ENCODE measurements at regions not wholly inside any gene's neighbourhood (a gene's known extent, or its start where the extent isn't known, plus 50 kb on each side); places are given as distances from the start of the nearest gene placed in this dataset.

DNA sequence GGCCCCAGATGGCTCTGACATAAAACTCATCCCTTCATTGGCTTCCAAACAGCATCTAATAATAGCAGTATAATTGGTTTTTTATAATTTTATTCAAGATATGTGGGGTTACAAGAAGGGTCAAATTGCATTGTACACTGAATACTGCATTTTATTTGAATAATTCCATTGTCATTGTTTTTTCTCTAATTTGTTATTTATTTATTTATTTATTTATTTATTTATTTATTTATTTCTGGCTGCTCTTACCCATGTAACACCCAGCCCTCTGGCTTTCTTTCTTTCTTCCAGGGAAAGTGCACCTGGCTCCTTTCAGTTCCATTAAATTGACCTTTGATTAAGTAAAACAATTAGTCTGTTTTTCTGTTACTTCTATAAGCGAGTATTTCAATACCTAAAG is 210.1 kb downstream of the CDH9 start:
- intact Hi-C loops (cut with DNase I): no loop called here
- no peak for ATAC-seq
- no peak for DNase-seq

DNA sequence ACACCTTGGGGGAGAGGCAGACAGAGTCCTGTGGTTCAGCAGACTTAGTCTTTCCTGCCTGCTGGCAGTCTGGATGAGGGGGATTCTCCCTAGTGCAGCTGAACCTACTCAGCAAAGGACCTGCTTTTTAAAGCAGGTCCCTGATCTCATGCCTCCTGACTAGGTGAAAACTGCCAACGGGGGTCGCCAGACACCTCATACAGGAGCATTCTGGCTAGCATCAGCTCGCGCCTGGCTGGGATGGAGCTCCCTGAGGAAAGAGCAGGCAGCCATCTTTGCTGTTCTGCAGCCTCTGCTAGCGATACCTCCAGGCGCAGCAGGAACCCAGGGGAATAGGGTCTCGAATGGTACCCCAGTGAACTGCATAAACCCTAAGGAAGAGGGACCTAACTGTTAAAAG is 225.2 kb downstream of the CDH9 start:
- no peak for ATAC-seq
- DNase-seq: no peak
- intact Hi-C loops (cut with DNase I): no loop called here

DNA sequence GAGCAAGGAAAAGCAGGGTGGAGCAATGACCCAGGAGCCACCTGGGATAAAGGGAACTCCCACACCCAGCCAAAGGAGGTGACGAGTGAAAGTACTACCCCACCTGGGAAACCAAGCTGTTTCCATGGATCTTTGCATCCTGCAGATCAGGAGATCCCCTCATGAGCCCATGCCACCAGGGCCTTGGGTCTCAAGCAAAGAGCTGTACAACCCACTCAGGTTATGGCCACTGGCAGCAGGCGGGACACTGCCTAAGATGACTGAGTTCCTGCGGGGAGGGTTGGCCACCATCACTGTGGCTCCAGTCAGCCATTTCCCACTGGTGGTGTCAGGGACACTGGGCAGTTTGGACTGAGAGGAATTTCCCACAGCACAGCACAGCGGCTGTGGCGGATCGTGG is 225.7 kb downstream of the CDH9 start:
- DNase-seq: no peak
- intact Hi-C loops (cut with DNase I): no loop called here
- no peak for ATAC-seq

DNA sequence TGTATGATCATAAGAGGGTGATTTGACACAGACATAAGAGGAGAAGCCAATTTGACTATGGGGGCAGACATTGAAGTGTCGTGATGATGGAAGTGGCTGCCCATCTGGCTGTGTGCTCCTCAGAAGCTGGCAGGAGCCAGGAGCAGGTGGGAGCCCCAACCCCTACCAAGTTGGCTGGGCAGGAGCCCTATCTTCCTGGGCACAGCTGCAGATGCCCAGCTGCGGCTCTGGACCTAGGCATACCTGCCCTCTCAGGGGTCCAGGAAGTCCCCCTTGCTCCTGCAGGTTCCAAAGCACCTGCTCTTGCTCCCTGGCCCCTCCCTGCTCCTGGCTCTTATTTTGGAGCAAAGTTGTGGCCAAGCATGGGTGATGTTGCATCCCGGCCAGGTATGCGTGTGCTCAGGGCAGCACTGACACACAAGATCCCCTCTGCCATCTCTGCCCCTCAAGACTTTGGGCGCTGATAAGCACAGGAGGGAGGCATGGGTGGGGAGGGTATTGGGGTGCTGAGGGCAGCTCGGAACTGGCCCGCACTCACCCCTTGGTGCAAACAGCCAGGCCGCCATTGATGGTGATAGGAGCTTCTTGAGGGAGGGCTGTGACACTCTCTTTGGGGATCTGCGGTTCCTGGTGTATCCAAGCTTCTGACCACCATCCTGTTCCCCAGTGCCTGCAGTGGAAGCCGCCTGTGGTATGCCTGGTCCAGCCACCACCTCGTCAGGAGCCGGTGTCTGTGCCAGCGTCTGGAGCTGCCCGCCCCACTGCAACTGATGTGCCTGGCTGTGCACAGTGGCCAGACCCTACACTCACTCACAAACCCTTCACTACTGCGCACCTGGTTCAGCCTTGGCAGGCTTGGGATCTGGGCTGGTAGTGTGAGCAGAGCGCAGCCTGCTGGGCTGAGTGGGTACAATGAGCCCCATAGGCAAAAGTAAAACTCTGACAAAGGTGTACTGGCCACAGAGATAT is 230.9 kb downstream of the CDH9 start:
- ATAC-seq (no peak), DNase-seq (no peak)
- intact Hi-C loops (cut with DNase I): no loop called here

DNA sequence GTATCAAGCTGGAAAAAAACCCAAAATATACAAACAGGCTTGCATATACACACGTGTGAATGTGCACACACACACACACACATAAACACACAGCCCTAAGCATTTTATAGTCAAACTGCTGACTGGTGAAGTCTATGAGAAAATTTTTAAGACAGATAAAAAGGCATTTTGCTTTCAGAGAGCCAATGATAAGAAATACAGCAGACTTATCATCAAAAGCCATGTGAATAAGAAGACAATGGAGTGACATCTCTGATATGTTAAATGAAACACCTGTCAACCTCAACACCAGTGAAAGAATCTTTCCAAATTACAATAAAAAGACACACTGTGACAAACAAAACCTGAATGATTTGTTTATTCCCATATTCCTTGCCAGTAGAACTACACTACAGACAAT is 233.3 kb downstream of the CDH9 start:
- intact Hi-C loops (cut with DNase I): no loop called here
- DNase-seq (no peak), ATAC-seq (no peak)

DNA sequence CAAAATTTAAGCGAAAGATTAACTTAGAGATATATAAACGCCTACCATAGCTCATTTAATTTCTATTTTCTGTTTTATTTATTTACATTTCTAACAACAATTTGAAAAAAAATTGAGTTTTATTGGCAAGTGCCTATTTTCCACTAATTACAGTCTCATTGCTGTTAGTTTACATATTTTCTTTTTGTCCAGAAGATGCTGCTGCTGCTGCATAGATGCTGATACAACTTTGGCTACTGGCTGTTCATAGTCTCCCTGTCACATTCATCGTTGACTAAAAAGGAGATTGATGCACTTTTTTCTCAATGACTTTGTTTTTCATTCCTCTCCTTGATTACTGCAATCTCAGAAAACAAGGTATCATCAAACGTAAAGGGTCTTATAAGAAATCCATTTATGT is 235.4 kb downstream of the CDH9 start:
- ATAC-seq: no peak
- intact Hi-C loops (cut with DNase I): no loop called here

DNA sequence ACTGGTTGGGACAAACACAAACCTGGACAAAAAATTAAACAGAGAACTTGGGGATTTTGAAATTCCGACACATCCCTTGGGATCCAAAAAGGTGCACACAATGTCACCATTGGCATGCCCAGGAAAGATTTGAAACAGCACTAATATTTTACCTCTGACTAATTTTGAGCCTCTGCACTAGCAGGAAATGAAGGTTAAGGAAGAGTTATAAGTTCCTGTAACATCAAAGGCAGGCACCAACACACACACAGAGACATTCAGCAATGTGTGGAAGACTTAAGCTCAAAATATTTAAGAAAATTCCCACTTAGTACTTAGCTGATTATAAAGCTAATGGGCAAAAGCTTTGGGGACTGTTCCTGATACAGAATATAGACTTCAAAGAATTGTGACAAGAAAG is 247.0 kb downstream of the CDH9 start:
- intact Hi-C loops (cut with DNase I): no loop called here
- no peak for DNase-seq
- ATAC-seq: no peak

More for the DNA sequence above, 235.4 kb downstream of the CDH9 start:
- DNase-seq: no peak

DNA sequence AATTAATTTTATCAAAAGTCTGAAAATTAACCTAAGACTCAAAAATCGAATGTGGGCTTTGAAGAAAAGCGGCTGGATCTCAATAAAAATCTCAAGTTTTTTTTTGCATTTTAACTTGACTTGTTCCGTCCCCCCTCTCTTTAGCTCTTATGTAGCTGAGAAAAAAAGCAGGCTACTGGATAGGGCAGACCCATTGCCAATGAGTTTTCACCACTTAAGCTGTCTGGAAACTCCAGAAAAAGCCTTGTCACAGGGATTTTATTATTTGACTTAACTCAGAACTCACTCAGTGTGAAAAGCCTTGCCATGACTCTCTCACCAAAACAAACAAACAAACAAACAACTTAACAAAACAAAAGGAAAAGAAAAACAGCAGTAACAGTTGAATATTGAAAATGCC is 247.4 kb downstream of the CDH9 start:
- intact Hi-C loops (cut with DNase I): no loop called here
- no peak for DNase-seq
- no peak for ATAC-seq

DNA sequence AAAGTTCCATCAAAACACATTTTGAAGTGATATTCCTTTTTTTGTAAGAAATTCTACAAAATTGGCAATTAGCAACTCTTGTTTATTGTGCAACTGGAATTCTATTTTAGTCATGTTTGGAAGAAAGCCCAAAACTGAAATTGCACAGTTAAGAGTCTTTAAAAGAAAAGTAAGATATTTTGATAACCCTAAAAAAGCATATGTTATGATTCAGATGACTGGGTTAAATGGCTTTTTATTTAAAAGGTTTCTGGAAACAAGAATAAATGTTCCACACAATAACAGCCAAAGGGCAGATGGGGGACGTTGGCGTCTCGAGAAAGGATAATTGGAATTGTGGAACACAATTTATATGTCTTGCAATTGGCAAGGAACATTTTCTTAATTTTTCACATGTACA is 275.2 kb downstream of the CDH9 start:
- DNase-seq: no peak
- ATAC-seq: no peak
- intact Hi-C loops (cut with DNase I): no loop called here

DNA sequence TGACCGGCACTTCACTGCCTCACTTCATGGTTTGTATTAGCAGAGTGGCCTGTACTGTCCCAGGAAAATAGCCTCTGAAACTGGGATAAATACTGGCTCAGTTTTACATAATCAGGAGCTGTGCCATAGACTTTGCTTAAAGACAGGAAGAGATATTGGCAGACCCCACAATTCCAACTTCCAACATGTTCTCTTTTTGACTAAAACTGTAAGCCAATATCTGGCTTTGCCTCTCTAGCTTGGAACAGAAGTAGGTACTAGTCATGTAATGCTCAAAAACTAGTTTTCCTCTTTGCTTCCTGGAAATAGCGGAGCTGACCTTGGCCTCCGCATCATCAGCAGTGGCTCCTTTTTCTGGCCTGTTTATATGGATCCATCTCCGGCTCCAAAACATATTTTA is 276.9 kb downstream of the CDH9 start:
- no peak for DNase-seq
- ATAC-seq: no peak
- intact Hi-C loops (cut with DNase I): no loop called here

DNA sequence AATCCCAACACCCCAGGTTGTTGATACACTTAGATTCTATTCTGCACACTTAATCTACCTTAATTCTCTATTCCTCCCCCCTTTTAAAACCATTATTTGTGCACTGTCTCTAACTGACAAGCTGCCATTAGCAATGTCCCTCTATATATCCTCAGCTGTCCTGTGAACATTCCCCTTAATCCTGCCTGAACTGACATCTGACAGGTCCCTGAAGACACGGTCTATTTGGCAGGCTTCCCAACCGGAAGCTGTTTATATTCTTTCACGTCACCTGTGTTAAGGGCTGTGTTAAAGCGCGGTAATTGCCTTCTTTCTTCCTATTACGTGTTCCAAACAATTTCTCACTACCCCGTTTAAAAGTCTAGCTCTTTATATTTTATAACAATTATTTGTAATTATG is 277.3 kb downstream of the CDH9 start:
- no peak for ATAC-seq
- intact Hi-C loops (cut with DNase I): no loop called here
- DNase-seq: no peak

DNA sequence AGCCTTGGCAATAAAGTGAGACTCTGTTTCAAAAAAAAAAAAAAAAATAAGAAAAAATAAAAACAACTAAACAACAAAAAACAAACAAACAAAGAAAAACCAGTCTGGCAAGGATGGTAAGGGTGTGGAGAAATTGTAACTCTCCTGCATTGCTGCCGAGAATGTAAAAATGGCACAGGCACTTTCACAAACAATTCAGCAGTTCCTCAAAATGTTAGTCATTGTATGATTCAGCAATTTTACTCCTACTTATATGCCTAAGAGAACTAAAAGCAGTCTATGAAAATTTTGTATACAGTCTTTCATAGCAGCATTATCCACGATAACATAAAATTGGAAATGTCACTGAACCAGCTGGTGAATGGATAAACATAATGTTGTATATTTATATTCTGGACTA is 280.4 kb downstream of the CDH9 start:
- no peak for ATAC-seq
- no peak for DNase-seq
- intact Hi-C loops (cut with DNase I): no loop called here

DNA sequence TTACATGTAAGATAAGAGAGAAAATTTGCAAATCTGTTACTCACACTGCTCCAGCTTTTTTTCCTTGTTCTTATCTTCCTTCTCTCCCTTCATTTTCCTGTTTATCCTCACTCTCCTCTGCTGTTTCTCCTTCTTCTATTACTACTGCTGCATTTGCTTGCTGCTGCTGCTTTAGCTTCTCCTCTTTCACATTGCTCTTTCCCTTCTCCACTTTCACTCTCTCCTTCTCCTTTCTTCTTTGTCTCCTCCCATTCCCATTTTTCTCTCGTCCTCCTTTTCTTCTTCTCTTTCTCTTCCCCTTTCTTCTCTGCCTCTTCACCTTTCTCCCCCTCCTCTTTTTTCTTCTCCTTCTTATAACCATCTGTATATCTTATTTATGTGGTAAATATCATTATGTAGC is 288.6 kb downstream of the CDH9 start:
- no peak for ATAC-seq
- DNase-seq: no peak
- intact Hi-C loops (cut with DNase I): no loop called here

DNA sequence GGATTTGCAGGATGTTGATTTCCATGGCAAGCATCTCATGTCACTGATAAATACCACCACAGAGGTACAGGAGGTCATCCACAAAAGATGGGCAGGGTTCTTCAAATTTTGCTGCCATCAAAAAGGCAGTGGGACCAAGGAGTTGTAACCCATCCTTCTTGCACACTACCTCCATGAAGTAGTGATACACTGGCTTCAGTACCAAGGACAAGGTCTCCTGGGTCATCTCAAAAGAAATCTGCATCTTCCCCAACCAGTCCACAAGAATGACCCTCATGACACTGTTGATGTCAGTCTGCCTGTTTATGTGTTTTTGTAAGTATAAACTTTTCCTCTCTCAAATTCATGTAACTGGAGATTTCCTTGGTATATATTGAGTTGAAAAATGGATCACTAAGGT is 298.2 kb downstream of the CDH9 start:
- no peak for DNase-seq
- ATAC-seq: no peak
- intact Hi-C loops (cut with DNase I): no loop called here

DNA sequence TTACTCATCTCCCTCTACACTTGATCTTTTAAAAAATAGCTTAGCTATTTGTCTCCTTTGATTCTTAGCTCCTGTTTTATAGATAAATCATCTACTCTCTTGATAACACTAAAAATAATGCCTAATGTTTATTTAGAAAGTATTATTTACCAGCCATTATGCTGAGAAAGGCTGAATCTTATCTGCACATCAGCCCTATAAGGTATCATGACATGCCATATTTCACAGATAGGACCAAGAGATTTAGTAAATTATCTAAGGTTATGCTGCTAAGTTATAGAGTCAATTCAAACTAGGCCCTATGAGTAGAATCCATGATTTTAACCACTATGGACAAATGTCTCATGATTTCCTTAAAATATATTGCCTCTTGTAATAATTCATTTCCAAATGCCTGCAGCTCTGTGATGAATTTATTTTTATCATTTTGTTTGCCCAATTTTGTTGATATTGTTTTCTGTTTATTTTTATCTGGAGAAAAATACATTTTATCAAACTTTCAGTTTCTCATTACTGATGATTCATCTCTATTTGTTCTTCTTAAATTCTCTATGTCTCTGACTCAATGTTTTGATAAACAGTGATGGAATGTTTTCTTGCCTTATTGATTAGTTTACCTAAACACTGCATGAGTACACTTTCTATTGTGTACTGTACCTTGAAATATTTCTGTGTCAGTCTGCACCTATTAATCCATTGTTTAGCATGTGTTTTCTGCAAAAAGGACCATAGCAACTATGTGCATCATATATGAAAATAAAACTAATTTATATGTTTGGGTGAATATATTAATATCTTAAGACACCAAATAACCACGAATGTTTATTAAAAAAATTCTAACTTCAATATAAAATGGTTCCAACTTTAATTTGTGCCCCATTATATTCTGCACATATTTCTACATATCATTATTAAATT is 300.8 kb downstream of the CDH9 start:
- no peak for DNase-seq
- no peak for ATAC-seq
- intact Hi-C loops (cut with DNase I): no loop called here

DNA sequence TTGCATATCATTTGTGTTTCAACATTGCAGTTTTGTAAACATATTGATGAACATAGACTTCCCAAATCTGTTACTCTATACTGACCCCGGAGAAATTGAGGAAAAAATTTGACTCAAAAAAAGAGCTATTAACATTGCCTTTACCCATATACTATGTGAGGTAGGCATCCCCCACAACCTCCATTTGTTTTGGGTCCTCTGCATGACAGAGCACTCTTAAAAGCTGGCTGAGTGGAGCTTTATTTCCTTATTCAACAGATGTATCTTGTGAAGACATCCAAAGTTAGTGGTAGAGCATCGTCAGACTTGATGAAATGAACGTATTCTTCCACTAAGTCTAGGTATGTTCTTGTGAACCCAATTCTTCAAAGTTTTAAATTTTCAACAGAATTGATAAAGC is 310.5 kb downstream of the CDH9 start:
- ATAC-seq (no peak), DNase-seq (no peak)
- intact Hi-C loops (cut with DNase I): no loop called here

DNA sequence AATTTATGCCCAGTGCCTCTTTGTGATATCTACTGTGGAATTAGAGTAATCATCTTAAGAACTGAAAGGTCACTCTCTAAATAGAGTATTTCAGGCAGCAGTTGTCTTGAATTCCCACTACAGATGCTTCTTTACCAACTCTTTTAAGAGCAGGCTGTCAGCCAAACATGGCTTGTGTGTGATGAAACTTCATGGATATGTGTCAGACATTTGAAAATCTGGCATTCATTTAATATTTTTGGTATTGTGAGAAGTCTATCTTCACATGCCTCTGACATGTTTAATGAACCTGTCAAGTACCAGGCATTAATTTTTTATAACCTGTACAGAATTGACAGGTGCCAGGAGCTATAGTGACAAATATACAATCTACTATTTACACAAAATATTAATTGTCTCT is 318.6 kb downstream of the CDH9 start:
- DNase-seq (no peak), ATAC-seq (no peak)
- intact Hi-C loops (cut with DNase I): no loop called here

DNA sequence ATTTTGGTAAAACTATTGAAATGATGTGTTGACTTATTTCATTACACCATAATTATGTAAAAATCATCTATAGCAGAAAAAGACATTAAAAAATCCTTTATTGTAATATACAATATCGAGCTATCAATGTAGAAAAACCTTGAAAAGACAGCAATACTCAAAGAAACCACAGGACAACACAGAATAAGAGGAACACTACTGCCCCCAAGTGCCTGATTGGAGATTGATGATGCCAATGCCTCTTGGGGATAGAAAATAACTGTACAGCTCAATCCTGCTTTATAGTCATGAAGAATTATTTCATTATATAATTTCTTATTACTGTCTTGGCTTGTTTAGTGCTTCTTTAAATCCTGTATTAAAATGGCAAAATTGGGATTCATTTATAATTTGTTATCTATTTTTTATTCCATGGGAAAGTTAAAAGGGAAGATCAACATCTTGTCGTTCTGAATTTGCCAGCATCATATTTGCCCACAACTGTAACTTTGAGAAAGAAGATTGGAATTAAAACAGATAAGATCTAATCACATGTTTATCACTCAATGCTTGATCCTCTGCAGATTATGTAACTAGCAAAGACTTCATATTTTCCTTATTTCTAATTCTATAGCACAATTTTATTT is 337.5 kb downstream of the CDH9 start:
- ATAC-seq (no peak), DNase-seq (no peak)
- intact Hi-C loops (cut with DNase I): no loop called here

DNA sequence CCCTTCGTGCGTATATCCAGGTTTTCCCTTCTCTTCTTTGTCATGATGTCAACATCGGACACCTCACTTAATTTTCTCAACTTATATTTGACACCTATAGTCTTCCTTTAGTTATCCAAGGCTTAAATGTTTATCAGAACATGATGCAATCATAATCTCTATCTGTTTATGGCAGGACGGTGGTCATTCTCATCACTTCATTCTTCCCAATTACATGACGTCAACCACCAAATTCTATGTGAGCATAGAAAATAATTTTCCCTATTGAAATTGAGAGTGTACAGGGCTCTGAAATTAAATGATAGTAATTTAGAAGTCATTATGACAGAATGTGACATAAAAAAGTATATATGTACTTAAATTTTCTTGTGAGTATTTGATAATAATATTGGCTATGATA is 345.4 kb downstream of the CDH9 start:
- ATAC-seq (no peak), DNase-seq (no peak)
- intact Hi-C loops (cut with DNase I): no loop called here

DNA sequence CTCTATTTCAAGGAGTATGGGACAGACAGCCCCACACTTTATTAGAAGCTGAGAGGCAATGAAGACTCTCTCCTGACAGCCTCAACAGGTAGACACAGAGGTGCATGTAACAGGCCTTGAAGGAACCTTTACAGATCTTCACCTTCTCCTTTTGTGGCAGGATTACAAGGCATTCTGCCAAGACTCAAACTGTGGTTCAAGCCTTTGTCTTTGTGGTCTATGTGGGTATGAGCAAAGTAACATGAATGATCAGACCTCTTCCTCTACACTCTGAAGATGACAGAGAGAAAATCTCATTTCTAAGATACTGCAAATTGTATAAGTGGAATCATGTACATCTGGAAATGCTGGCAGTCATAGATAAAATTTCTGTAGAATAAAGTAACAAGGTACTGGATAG is 346.9 kb downstream of the CDH9 start:
- intact Hi-C loops (cut with DNase I): no loop called here
- ATAC-seq: no peak
- no peak for DNase-seq
